ENCODE measurements at regions not wholly inside any gene's neighbourhood (a gene's known extent, or its start where the extent isn't known, plus 50 kb on each side); places are given as distances from the start of the nearest gene placed in this dataset.
"Not testable (repeated sequence)": the region's sequence is repeated elsewhere in the genome, so short reads cannot be mapped to it uniquely, and the experiment has no call there.

DNA sequence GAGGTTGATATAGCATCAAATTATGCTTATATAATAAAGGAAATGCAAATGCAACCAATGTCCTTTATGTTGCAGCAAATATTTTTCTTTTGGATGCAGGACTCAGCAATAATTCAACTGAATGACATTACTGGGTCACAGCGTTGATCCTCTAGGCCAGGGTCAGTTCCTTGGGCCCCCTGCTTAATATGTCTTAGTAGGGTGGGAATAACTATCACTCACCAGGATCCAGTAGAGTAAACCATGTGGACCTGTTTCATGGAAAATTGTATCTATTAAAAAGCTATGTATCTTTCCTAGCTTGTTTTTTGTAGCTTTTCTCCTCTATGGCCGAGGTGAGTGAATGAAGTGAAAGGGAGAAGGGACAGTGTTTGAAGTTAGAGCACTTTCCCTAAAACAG lies 161.5 kb upstream of the SSTR1 start:
- Mint-ChIP-seq H3K27me3 (no peaks in the 10 kb centered on the region), H3K4me3 (no peak overlapping the region), H3K27ac (no peak overlapping the region), H3K36me3 (ENCODE audit: low read depth) (no peaks in the 10 kb centered on the region), H3K4me1 (no peaks in the 10 kb centered on the region), H3K9me3 (no peaks in the 10 kb centered on the region)
- DNase-seq, result no peak
- intact Hi-C loops (cut with micrococcal nuclease), result no loop called here

DNA sequence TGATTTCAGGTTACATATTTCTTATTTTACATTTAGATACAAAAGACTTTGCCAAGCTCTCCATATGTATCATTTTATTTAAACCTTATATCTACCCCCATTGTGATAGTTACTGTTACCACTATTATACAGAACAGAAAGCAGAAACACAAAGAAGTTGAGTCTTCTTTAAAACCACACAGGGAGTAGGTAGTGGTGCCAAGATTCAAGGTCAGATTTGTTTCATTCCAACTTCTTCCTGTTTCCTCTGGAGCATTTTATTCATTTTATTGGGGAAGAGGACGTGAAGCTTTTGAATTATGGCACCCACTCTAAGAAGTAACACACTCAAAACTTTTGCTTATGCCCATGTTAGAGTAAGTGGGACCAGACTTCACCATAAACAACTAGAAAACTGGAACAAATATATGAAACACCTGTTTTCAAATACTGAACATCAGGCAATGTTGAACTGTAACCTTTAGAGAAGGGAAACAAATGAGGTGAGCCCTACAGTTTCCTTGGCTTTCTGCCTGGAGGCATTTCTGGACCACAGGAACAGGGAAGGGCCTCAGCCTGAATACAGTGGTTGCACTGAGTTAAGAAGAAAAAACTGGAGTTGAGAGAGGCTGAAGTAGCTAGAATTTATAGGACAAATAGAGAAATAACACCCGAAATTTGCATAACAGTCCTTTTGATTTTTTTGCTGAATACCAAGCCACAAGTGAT lies 160.4 kb upstream of the SSTR1 start:
- H3K27me3 Mint-ChIP-seq, result no peaks in the 10 kb centered on the region
- intact Hi-C loops (cut with micrococcal nuclease), result no loop called here

DNA sequence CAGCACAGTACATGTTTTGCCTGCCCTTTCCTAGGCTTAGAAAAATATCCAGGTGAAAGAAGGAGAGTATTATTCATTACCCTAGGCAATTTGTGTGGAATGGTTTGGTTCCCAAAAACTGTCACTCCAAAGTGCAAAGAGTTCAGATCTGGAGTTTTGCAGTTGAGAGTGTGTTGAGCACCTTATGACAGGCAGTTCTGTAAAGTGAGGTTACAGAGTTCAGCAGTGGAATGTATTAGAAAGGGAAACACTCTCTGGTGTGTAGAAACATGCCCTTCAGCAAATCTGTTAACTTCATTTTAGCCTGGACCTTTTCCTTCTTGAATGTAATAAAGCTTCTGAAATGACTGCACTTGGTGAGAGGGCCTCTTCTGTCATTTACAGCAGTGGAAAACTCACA lies 154.0 kb upstream of the SSTR1 start:
- no peak for DNase-seq
- no peaks in the 10 kb centered on the region for H3K36me3 Mint-ChIP-seq (ENCODE audit: low read depth)
- H3K27me3 Mint-ChIP-seq, result no peaks in the 10 kb centered on the region
- H3K4me3 Mint-ChIP-seq, result no peak overlapping the region
- H3K4me1 Mint-ChIP-seq, result no peaks in the 10 kb centered on the region
- H3K27ac Mint-ChIP-seq, result no peak overlapping the region
- intact Hi-C loops (cut with micrococcal nuclease), result no loop called here
- H3K9me3 Mint-ChIP-seq, result no peaks in the 10 kb centered on the region

More for the DNA sequence above, 160.4 kb upstream of the SSTR1 start:
- Mint-ChIP-seq H3K4me3 (no peak overlapping the region), H3K36me3 (ENCODE audit: low read depth) (no peaks in the 10 kb centered on the region), H3K9me3 (no peaks in the 10 kb centered on the region), H3K4me1 (no peaks in the 10 kb centered on the region), H3K27ac (no peak overlapping the region)
- DNase-seq, result no peak

DNA sequence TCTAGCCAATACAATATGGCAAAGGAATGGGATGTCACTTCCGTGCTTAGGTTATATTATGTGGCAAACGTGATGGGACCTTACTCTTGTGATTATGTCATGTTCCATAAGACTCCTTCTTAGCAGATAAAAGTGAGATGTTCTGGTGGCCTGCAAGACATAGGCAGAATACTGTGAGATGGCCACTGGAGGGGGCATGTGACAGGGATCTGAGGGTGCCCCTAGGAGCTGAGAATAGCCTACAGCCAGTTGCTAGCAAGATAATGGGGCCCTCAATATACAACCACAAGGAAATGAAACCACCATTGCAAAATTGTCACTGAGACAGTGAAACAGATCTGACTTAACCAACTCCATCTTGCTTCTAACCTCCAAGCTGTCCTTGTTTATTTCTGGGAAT lies 151.4 kb upstream of the SSTR1 start:
- Mint-ChIP-seq H3K27me3 (no peaks in the 10 kb centered on the region), H3K27ac (no peak overlapping the region), H3K4me3 (no peak overlapping the region), H3K9me3 (no peaks in the 10 kb centered on the region), H3K4me1 (no peaks in the 10 kb centered on the region), H3K36me3 (ENCODE audit: low read depth) (no peaks in the 10 kb centered on the region)
- intact Hi-C loops (cut with micrococcal nuclease), result no loop called here
- DNase-seq, result no peak

DNA sequence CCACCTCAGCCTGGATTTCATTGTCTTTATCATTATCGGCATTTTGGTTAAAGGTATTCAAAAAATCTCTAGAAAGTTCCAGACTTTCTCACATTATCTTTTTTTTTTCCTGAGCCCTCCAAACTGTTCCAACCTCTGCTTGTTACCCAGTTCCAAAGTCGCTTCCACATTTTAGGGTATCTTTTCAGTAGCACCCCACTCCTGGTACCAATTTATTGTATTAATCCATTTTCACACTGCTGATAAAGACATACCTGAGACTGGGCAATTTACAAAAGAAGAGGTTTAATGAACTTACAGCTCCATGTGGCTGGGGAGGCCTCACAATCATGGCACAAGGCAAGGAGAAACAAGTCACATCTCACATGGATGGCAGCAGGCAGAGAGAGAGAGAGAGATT lies 145.5 kb upstream of the SSTR1 start:
- intact Hi-C loops (cut with micrococcal nuclease); H3K4me3 Mint-ChIP-seq; H3K9me3 Mint-ChIP-seq; DNase-seq; H3K36me3 Mint-ChIP-seq (ENCODE audit: low read depth); H3K27ac Mint-ChIP-seq; H3K27me3 Mint-ChIP-seq: not testable (repeated sequence)
- peaks cover 13% of the 10 kb centered on the region for H3K4me1 Mint-ChIP-seq

DNA sequence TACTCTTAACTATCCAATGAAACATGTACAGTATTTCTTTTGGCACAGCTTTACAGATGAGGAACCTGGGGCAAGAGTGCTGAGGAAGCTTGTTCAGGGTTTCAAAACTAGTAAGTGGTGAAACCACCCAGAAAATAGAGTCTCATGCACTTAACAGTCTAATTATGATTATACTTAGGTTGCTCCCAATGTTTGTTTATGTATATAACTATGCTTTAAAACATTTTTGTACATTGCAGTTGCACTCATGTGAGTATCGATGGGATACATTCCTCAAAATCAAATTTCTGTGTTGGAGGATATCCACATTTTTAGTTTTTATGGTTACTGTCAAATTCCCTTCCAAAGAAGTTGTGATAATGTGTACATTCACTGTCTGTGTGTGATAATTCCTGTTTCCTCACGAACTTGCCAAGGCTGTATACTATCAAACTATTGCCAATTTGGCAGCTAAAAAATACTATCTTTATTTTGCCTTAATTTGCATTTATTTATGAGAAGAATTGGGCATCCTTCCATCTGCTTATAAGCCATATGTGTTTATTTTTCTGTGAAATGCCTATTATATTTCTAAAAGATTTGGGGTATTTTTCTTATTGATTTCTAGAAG lies 143.9 kb upstream of the SSTR1 start:
- peak; percentile 14 for DNase-seq
- intact Hi-C loops (cut with micrococcal nuclease), result loop anchor here (2.0 kb wide), 1 partner anchor 15 kb away; no protein-coding TSS in a partner anchor
- Mint-ChIP-seq H3K27ac (no peak overlapping the region), H3K36me3 (ENCODE audit: low read depth) (no peaks in the 10 kb centered on the region), H3K4me3 (no peak overlapping the region), H3K9me3 (peaks cover 6% of the 10 kb centered on the region), H3K4me1 (peaks cover 13% of the 10 kb centered on the region), H3K27me3 (no peaks in the 10 kb centered on the region)

DNA sequence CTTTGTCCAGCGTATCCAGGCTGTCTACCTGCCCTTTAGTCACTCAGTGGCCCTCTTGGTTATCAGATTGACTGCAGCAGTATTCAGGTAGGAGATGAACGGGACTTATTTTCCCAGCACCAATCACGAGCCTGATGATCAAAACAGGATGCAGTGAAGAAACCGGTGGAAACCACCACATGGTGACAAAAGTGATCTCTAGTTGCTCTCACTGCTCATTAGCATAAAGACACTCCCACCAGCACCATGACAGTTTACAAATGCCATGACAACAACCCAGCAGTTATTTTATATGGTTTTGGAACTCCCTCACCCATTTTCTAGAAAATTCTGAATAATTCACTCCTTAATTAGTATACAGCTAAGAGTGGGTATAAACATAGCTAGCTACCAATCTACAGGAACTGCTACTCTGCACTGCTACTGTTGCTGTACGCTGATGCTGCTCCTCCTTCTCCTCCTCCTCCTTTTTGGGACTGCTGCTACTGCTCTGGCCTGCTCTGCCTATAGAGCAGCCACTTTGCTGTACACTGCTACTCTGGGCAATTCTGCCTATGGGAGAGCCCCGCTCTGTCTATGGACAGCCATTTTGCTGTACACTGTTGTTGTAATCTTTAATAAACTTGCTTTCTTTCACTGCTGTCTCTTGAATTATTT lies 142.5 kb upstream of the SSTR1 start:
- intact Hi-C loops (cut with micrococcal nuclease), result loop anchor here (1.0 to 2.0 kb wide), 2 partner anchors 9 to 14 kb away; no protein-coding TSS in a partner anchor
- peak overlapping the region; percentile 60 for H3K27ac Mint-ChIP-seq

DNA sequence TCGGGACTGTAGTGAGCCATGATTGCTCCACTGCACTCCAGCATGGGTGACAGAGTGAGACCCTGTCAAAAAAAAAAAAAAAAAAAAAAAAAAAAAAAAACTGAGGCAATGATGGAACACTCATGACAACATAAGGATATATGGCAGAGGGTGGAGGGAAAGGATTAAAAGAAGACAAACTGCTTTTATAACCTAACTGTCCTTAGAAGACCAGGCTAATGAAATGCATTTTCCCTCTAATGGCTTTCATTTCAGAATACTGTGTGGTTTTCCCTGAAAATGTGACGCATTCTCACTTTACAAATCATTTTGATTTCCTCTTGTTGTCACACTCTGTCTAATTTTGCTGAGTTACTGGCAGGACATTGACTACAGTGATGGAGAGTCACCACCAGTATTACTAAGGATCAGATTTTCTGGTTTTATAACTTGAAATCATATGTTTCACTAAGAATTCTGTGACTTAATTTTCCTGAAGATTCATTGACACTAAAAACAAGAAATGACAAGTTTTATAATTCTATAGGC lies 137.6 kb upstream of the SSTR1 start:
- intact Hi-C loops (cut with micrococcal nuclease), result no loop called here

More for the DNA sequence above, 142.5 kb upstream of the SSTR1 start:
- no peaks in the 10 kb centered on the region for H3K36me3 Mint-ChIP-seq (ENCODE audit: low read depth)
- H3K27me3 Mint-ChIP-seq, result no peaks in the 10 kb centered on the region
- peaks cover 13% of the 10 kb centered on the region for H3K4me1 Mint-ChIP-seq
- H3K4me3 Mint-ChIP-seq, result peak overlapping the region; percentile 72
- H3K9me3 Mint-ChIP-seq, result peaks cover 6% of the 10 kb centered on the region
- peak; percentile 89 for DNase-seq

DNA sequence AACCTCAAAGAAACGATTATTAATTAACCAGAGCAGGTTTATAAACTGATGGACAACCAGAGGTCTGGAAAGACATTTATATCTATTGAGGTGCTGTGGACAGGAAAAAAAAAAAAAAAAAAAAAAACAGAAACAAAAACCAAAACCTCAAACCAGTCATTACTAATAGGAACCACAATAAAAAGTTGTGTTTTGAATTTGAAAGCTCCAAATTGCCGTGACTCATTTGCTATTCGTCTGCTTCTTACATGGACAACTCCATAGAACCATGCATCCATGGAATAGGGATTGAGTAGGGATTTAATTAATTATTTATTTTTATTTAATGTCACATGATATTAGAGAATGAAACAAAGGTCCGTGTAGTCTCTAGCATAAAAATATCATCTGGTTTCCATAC lies 134.1 kb upstream of the SSTR1 start:
- DNase-seq, result no peak
- H3K27ac Mint-ChIP-seq, result no peak overlapping the region
- H3K36me3 Mint-ChIP-seq (ENCODE audit: low read depth), result no peaks in the 10 kb centered on the region
- H3K27me3 Mint-ChIP-seq, result no peaks in the 10 kb centered on the region
- peaks cover 7% of the 10 kb centered on the region for H3K9me3 Mint-ChIP-seq
- peaks cover 21% of the 10 kb centered on the region for H3K4me1 Mint-ChIP-seq
- no peak overlapping the region for H3K4me3 Mint-ChIP-seq
- intact Hi-C loops (cut with micrococcal nuclease), result loop anchor here (1.0 to 2.0 kb wide), 2 partner anchors 8 to 33 kb away; no protein-coding TSS in a partner anchor

More for the DNA sequence above, 137.6 kb upstream of the SSTR1 start:
- Mint-ChIP-seq H3K27me3 (no peaks in the 10 kb centered on the region), H3K36me3 (ENCODE audit: low read depth) (no peaks in the 10 kb centered on the region), H3K27ac (no peak overlapping the region), H3K4me3 (no peak overlapping the region), H3K4me1 (peaks cover 21% of the 10 kb centered on the region), H3K9me3 (peaks cover 7% of the 10 kb centered on the region)
- peak; percentile 6 for DNase-seq

DNA sequence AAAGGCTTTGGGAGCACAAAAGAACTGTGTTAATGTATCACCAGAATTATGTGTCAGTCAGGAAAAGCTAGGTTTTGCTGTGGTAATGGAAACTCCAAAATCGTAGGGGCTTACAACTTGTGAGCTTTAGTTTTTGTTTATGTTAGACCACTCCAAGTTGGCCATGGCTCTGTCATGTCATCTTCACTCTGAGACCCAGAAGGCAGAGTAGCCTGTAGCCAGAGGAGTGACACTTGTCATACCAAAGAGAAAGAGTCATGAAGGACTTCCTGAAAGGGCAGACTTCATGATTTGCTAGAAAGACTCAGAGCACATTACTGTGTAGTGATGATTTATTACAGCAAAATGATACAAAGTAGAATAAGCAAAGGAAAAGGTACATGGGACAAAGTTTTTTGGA lies 133.6 kb upstream of the SSTR1 start:
- Mint-ChIP-seq H3K4me1 (peaks cover 23% of the 10 kb centered on the region), H3K27me3 (no peaks in the 10 kb centered on the region), H3K9me3 (peaks cover 7% of the 10 kb centered on the region), H3K27ac (no peak overlapping the region), H3K36me3 (ENCODE audit: low read depth) (no peaks in the 10 kb centered on the region), H3K4me3 (peak overlapping the region; percentile 3)
- intact Hi-C loops (cut with micrococcal nuclease), result loop anchor here (1.0 to 2.0 kb wide), 2 partner anchors 9 to 33 kb away; no protein-coding TSS in a partner anchor
- peak; percentile 58 for DNase-seq

DNA sequence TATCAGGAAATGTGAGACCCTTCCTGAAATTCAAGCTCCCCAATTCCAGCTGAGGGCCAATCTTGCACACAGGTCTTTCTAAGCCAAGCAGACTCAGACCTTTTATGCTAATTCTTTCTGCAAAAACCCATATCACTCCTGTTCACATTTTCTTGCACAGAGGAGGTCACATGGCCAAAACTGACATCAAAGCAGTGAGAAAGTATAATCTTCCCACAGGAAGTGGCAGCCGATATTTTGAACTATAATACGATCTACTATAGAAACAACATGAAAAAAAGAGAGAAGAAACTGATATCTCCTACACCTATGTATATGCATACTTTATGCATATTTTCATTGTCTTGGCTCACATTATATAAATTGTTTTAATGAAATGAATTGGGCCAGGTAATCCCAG lies 132.9 kb upstream of the SSTR1 start:
- peak; percentile 70 for DNase-seq
- peaks cover 26% of the 10 kb centered on the region for H3K4me1 Mint-ChIP-seq
- H3K27me3 Mint-ChIP-seq, result no peaks in the 10 kb centered on the region
- H3K27ac Mint-ChIP-seq, result no peak overlapping the region
- H3K36me3 Mint-ChIP-seq (ENCODE audit: low read depth), result no peaks in the 10 kb centered on the region
- peak overlapping the region; percentile 17 for H3K4me3 Mint-ChIP-seq
- peaks cover 7% of the 10 kb centered on the region for H3K9me3 Mint-ChIP-seq
- intact Hi-C loops (cut with micrococcal nuclease), result loop anchor here (1.0 to 2.0 kb wide), 2 partner anchors 9 to 32 kb away; no protein-coding TSS in a partner anchor

DNA sequence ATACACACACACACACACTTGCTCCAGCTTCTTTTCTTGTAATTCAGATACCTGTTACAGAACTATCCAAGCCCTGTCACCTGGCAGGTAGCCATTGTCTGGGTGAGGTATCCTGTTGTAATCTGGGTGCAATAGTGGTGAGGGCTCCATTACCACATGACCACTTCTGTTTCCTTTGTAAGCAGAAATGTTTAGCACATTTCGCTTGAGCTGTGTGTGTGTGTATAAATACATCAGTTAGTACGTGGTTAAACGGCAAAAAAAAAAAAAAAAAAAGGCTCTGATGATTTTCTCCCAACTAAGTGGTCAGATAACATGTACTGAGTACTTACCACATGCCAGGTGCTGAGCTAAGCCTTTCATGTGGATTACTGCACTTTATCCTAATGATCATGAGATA lies 129.3 kb upstream of the SSTR1 start:
- H3K27me3 Mint-ChIP-seq, result no peaks in the 10 kb centered on the region
- intact Hi-C loops (cut with micrococcal nuclease), result loop anchor here (2.0 kb wide), 1 partner anchor 14 kb away; no protein-coding TSS in a partner anchor
- no peak overlapping the region for H3K27ac Mint-ChIP-seq
- no peaks in the 10 kb centered on the region for H3K36me3 Mint-ChIP-seq (ENCODE audit: low read depth)
- H3K9me3 Mint-ChIP-seq, result peaks cover 6% of the 10 kb centered on the region
- H3K4me3 Mint-ChIP-seq, result peak overlapping the region; percentile 16
- peak; percentile 76 for DNase-seq
- H3K4me1 Mint-ChIP-seq, result peaks cover 28% of the 10 kb centered on the region

DNA sequence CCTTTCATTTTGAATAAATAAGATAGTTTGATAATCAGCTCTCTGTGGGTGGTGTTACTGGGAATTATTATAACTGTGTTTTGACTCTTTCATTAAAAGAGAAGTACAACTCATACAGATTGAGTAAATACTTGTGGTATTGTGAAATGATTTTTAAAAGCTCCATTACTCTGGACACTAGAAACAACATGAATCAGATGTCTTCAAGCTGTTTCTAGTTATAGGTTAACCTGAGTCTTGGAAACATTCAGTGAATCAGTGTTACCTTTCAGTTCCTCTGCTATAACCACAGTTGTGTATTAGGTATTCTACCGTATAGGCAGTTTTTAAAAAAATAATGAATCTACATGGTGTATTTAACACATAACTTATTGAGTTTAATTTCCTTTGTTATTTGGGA lies 128.4 kb upstream of the SSTR1 start:
- Mint-ChIP-seq H3K27ac (no peak overlapping the region), H3K9me3 (peaks cover 6% of the 10 kb centered on the region), H3K36me3 (ENCODE audit: low read depth) (no peaks in the 10 kb centered on the region), H3K27me3 (no peaks in the 10 kb centered on the region), H3K4me1 (peaks cover 23% of the 10 kb centered on the region), H3K4me3 (peak overlapping the region; percentile 29)
- intact Hi-C loops (cut with micrococcal nuclease), result loop anchor here (2.0 kb wide), 1 partner anchor 14 kb away; no protein-coding TSS in a partner anchor
- DNase-seq, result no peak

DNA sequence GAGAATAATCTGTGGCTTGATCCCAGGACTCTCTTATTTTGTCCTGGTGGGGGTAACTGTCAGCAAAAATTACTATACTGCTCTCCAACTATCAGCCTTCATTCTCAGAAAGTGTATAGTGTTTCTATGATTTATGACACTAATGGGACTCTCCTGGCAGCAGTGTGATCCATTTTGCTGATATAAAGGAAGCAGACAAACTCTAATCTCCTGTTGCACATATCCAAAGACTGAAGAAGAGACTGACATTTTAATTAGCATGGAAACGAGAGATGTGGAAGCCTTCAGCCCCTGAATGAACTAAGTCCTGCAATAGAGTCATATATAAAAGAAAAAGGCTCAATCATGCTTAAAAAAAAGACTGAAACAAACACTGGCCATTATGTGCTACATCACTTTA lies 127.8 kb upstream of the SSTR1 start:
- H3K9me3 Mint-ChIP-seq, result peaks cover 6% of the 10 kb centered on the region
- no peaks in the 10 kb centered on the region for H3K27me3 Mint-ChIP-seq
- peaks cover 17% of the 10 kb centered on the region for H3K4me1 Mint-ChIP-seq
- no peak for DNase-seq
- intact Hi-C loops (cut with micrococcal nuclease), result loop anchor here (2.0 kb wide), 1 partner anchor 15 kb away; no protein-coding TSS in a partner anchor
- no peak overlapping the region for H3K4me3 Mint-ChIP-seq
- H3K36me3 Mint-ChIP-seq (ENCODE audit: low read depth), result no peaks in the 10 kb centered on the region
- H3K27ac Mint-ChIP-seq, result no peak overlapping the region

Data from activated CD4-positive, alpha-beta T cell treated with anti-CD3 and anti-CD28 coated beads, Interleukin-2, amount 10 ng/mL, durations not matched to agents 24 days and 14 days (primary cell).